ENCODE measurements at regions not wholly inside any gene's neighbourhood (a gene's known extent, or its start where the extent isn't known, plus 50 kb on each side); places are given as distances from the start of the nearest gene placed in this dataset.
A peak's percentile ranks its signal among the peaks of the same experiment; 100 is the strongest.

DNA sequence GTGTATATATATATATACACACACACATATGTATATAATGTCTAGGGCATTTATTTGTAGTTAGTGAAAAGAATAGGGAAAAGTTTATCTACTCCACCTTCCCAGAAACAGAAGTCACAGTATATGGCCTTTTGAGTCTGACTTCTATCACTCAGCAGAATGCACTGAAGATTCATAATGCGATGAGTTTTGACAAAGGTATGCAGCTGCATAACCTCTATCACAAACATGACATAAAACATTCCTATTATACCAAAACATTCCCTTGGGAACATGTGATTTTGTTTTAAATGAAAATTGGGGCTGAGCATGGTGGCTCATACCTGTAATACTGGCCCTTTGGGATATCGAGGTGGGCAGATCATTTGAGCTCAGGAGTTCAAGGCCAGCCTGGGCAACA is 137.3 kb upstream of the EEPD1 start:
- Histone ChIP-seq H2AFZ (ENCODE audit: low read depth) (no peak overlapping the region), H3K4me2 (no peak overlapping the region), H3K4me1 (ENCODE audit: control insufficient read depth in 1 of 2, insufficient read depth in 2 of 2, low read depth in 1 of 2, low read length in 1 of 2) (peaks cover 0 to 5% of the 10 kb centered on the region in 2 experiments; a peak in 1 of 4 replicates), H3K9me2 (no peaks in the 10 kb centered on the region), H3K9ac (no peak overlapping the region), H3K79me2 (ENCODE audit: insufficient read depth) (no peaks in the 10 kb centered on the region), H4K20me1 (ENCODE audit: insufficient read depth) (no peaks in the 10 kb centered on the region), H3K27me3 (ENCODE audit: insufficient read depth) (no peaks in the 10 kb centered on the region), H3K36me3 (replicated peaks in 1 of 2; ENCODE audit: control insufficient read depth in 1 of 2, insufficient read depth in 2 of 2, low read length in 1 of 2) (no peaks in the 10 kb centered on the region), H3K4me3 (ENCODE audit: low read depth in 2 of 2, low read length in 1 of 2) (no peak overlapping the region), H3K9me3 (no peaks in the 10 kb centered on the region), H3F3A (replicated peaks; ENCODE audit: insufficient read depth) (no peaks in the 10 kb centered on the region), H3K27ac (ENCODE audit: low read depth in 2 of 2, low read length in 1 of 2) (no peak overlapping the region)
- POLR2A ChIA-PET = no interaction called here
- CTCF ChIA-PET = interaction anchor here (1.1 to 4.8 kb wide), 4 partner anchors 15 to 275 kb away, joined by 3 to 19 read pairs (median 4); no protein-coding TSS in a partner anchor
- DNase-seq = no peak
- 80% methylated on average over 2 of the region's 2 CpGs for WGBS (ENCODE audit: low lambda C conversion rate)
- TF ChIP-seq MXI1 (IDR thresholded peaks at IDR 0.05; ENCODE audit: low read depth, low read length) (no peak), TEAD4 (IDR thresholded peaks at IDR 0.05; ENCODE audit: borderline replicate concordance, insufficient read depth) (peak; percentile 49; the same call in 1 of the 2 replicates), GATA2 (CRISPR knock-in tag; IDR thresholded peaks at IDR 0.05) (no peak), EP300 (IDR thresholded peaks at IDR 0.05; ENCODE audit: borderline replicate concordance in 1 of 2, low read depth in 1 of 2, low read length in 1 of 2) (peak in 1 of 2 experiments; percentile 20; a peak in 1 of 4 replicates), TAF1 (IDR thresholded peaks at IDR 0.05; ENCODE audit: borderline replicate concordance, low read depth, low read length) (no peak), MEF2A (IDR thresholded peaks at IDR 0.05; ENCODE audit: borderline replicate concordance, low read depth) (no peak), JUND (IDR thresholded peaks at IDR 0.05) (peak; percentile 63), RCOR1 (IDR thresholded peaks at IDR 0.05; ENCODE audit: low read length) (no peak), CHD2 (IDR thresholded peaks at IDR 0.05; ENCODE audit: low read length, partially characterized antibody) (no peak), FOSL2 (IDR thresholded peaks at IDR 0.05; ENCODE audit: borderline replicate concordance, low read depth) (peak; percentile 49; the same call in 1 of the 2 replicates), ELF1 (IDR thresholded peaks at IDR 0.05) (no peak), SIN3A (IDR thresholded peaks at IDR 0.05; ENCODE audit: borderline replicate concordance, low read depth, low read length) (no peak), FOXM1 (IDR thresholded peaks at IDR 0.05; ENCODE audit: low read depth) (no peak), RFX5 (IDR thresholded peaks at IDR 0.05; ENCODE audit: low read length) (no peak), POLR2AphosphoS5 (IDR thresholded peaks at IDR 0.05; ENCODE audit: low read depth, low read length) (peak; percentile 23; the same call in 1 of the 2 replicates), YY1 (IDR thresholded peaks at IDR 0.05; ENCODE audit: low read depth) (no peak), GABPA (IDR thresholded peaks at IDR 0.05; ENCODE audit: low read depth) (no peak), RAD21 (IDR thresholded peaks at IDR 0.05; ENCODE audit: low read length) (no peak)
- TF ChIP-seq, protein P1, sequence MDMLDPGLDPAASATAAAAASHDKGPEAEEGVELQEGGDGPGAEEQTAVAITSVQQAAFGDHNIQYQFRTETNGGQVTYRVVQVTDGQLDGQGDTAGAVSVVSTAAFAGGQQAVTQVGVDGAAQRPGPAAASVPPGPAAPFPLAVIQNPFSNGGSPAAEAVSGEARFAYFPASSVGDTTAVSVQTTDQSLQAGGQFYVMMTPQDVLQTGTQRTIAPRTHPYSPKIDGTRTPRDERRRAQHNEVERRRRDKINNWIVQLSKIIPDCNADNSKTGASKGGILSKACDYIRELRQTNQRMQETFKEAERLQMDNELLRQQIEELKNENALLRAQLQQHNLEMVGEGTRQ (IDR thresholded peaks at IDR 0.05; ENCODE audit: borderline replicate concordance, low read depth, low read length) = no peak
- TF ChIP-seq, protein P2, sequence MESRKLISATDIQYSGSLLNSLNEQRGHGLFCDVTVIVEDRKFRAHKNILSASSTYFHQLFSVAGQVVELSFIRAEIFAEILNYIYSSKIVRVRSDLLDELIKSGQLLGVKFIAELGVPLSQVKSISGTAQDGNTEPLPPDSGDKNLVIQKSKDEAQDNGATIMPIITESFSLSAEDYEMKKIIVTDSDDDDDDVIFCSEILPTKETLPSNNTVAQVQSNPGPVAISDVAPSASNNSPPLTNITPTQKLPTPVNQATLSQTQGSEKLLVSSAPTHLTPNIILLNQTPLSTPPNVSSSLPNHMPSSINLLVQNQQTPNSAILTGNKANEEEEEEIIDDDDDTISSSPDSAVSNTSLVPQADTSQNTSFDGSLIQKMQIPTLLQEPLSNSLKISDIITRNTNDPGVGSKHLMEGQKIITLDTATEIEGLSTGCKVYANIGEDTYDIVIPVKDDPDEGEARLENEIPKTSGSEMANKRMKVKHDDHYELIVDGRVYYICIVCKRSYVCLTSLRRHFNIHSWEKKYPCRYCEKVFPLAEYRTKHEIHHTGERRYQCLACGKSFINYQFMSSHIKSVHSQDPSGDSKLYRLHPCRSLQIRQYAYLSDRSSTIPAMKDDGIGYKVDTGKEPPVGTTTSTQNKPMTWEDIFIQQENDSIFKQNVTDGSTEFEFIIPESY (IDR thresholded peaks at IDR 0.05; ENCODE audit: borderline replicate concordance, low read depth) = no peak
- TF ChIP-seq, protein P3, sequence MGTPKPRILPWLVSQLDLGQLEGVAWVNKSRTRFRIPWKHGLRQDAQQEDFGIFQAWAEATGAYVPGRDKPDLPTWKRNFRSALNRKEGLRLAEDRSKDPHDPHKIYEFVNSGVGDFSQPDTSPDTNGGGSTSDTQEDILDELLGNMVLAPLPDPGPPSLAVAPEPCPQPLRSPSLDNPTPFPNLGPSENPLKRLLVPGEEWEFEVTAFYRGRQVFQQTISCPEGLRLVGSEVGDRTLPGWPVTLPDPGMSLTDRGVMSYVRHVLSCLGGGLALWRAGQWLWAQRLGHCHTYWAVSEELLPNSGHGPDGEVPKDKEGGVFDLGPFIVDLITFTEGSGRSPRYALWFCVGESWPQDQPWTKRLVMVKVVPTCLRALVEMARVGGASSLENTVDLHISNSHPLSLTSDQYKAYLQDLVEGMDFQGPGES (IDR thresholded peaks at IDR 0.05; ENCODE audit: low read depth, low read length) = no peak
- TF ChIP-seq, protein P4, sequence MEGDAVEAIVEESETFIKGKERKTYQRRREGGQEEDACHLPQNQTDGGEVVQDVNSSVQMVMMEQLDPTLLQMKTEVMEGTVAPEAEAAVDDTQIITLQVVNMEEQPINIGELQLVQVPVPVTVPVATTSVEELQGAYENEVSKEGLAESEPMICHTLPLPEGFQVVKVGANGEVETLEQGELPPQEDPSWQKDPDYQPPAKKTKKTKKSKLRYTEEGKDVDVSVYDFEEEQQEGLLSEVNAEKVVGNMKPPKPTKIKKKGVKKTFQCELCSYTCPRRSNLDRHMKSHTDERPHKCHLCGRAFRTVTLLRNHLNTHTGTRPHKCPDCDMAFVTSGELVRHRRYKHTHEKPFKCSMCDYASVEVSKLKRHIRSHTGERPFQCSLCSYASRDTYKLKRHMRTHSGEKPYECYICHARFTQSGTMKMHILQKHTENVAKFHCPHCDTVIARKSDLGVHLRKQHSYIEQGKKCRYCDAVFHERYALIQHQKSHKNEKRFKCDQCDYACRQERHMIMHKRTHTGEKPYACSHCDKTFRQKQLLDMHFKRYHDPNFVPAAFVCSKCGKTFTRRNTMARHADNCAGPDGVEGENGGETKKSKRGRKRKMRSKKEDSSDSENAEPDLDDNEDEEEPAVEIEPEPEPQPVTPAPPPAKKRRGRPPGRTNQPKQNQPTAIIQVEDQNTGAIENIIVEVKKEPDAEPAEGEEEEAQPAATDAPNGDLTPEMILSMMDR (IDR thresholded peaks at IDR 0.05) = no peak
- TF ChIP-seq, protein P5, sequence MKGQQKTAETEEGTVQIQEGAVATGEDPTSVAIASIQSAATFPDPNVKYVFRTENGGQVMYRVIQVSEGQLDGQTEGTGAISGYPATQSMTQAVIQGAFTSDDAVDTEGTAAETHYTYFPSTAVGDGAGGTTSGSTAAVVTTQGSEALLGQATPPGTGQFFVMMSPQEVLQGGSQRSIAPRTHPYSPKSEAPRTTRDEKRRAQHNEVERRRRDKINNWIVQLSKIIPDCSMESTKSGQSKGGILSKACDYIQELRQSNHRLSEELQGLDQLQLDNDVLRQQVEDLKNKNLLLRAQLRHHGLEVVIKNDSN (IDR thresholded peaks at IDR 0.05; ENCODE audit: borderline replicate concordance, low read depth) = 0 out of 2 replicates have a peak, but pooled peaks have one; percentile 3
- TF ChIP-seq, protein P6, sequence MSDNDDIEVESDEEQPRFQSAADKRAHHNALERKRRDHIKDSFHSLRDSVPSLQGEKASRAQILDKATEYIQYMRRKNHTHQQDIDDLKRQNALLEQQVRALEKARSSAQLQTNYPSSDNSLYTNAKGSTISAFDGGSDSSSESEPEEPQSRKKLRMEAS (IDR thresholded peaks at IDR 0.05; ENCODE audit: low read depth) = no peak

All from SK-N-SH (cell line).